HTR-8/SVneo (cell line): ENCODE measurements at regions not wholly inside any gene's neighbourhood (a gene's known extent, or its start where the extent isn't known, plus 50 kb on each side); places are given as distances from the start of the nearest gene placed in this dataset.
A peak's percentile ranks its signal among the peaks of the same experiment; 100 is the strongest.
"Not testable (repeated sequence)": the region's sequence is repeated elsewhere in the genome, so short reads cannot be mapped to it uniquely, and the experiment has no call there.

ENCODE experiments used
- DNase-seq: peaks from one replicate; pipeline ENCODE4 v3.0.0; 2011; ENCODE audit warnings: low spot score, mixed read lengths; ENCODE audit not compliant: insufficient read length
- FAIRE-seq: peaks from 2 replicates; lab custom pipeline; 2011; peaks lifted over from hg19 to GRCh38; lab: Jason Lieb, UNC

- DNase-seq, FAIRE-seq: not testable (repeated sequence)
These were observed 56.6 kb upstream of the TNFAIP8 start for GRCh38 chr5:119299242-119299614.

DNA sequence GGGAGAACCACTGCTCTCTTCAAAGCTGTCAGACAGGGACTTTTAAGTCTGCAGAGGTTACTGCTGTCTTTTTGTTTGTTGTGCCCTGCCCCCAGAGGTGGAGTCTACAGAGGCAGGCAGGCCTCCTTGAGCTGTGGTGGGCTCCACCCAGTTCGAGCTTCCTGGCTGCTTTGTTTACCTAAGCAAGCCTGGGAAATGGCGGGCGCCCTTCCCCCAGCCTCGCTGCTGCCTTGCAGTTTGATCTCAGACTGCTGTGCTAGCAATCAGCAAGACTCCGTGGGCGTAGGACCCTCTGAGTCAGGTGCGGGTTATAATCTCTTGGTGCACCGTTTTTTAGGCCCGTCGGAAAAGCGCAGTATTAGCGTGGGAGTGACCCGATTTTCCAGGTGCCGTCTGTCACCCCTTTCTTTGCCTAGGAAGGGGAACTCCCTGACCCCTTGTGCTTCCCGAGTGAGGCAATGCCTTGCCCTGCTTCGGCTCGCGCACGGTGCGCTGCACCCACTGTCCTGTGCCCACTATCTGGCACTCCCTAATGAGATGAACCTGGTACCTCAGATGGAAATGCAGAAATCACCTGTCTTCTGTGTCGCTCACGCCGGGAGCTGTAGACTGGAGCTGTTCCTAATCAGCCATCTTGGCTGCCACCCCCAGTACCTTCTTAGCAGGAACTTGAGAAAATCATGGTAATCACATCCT, 56.1 kb upstream of the TNFAIP8 start:
- not testable (repeated sequence) for DNase-seq, FAIRE-seq

DNA sequence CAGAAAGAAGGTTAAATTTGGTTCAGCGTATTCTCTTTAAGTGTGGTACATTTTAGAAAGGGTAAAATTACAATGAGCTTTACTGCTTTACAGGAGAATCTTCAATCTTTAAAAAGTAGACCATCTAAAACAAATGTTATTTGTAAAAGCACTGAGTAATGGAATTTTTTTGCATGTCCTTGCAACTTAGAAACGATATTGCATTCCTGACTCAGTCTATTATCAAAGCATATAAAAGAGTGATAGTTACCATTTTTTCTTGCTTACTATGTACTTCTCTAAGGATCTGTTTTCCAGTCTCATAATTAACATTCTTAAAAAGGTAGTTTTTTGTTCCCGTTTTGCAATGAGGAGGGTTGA, 55.5 kb upstream of the TNFAIP8 start:
- DNase-seq (no peak), FAIRE-seq (no peak)

- FAIRE-seq (no peak), DNase-seq (no peak)
These were observed 54.6 kb upstream of the TNFAIP8 start for GRCh38 chr5:119301210-119301609.

- no peak for DNase-seq
- FAIRE-seq, result no peak
These were observed 53.9 kb upstream of the TNFAIP8 start for GRCh38 chr5:119301906-119302305.

DNA sequence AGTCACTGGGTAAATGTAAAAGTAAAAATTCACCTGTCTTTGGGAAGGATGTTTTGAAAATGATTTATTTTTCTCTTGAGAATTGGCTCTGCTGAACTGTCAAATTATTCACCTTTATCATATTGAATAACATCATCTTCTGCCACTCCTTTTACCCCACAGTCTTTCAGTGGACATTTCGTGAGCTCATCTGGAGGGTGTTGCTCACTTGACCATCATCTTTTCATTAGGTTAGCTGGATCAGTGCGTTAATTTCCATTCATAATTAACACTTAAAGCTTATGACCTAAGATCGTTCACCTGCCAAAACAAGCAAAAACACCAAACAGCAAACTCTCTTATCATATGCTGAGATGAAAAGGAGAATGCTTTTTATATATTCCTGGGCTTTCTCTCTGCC, 53.4 kb upstream of the TNFAIP8 start:
- no peak for FAIRE-seq
- no peak for DNase-seq

DNA sequence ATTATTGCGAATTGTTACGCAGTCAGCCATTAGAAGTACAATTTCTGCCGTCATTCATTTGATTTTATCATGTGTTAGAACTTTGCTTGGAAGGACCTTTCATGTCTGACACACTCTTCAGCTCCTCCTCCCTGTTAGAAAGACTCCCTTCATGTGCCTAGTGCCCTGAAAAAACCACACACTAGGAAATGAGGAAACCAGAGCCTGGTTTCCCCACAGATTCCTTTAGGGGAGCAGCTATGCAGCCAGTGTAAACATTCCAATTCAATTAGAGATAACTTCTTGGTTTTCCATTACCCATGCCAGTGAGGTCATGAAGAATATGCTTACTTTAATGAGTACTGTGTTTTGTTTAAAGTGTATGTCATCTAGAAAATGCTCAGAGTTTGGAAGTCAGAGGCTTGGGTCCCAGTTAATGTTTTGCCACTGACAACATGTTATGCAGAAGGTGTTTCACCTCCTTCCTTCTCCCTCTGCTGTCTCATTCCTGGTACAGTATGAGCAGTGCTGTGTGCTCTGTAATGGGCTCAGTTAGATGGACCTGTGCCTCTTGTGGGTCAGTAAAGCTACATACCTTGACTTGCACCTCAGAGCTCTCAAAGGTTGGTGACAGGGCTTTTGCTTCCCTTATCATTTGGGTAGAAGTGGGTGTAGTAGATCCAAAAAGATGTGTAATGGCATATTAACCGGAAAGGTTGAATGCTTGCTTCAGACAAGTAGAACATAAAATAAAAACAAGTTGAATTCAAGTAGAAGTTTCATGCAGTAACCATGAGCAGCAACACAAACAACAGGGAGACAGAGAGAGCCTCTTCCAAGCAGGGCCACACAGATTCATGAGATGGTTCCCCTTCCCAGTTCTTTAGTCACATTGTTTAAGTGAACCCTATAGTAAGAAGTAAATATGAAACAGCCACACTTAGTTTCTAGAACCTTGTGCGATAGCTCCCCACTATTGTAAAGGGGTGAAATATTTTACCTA, 52.6 kb upstream of the TNFAIP8 start:
- DNase-seq, result peak; percentile 67
- FAIRE-seq, result peak; percentile 38

- DNase-seq, result no peak
These were observed 51.2 kb upstream of the TNFAIP8 start for GRCh38 chr5:119304439-119305211.

More at GRCh38 chr5:119304439-119305211, 51.2 kb upstream of the TNFAIP8 start:
- no peak for FAIRE-seq
